ENCODE measurements at regions not wholly inside any gene's neighbourhood (a gene's known extent, or its start where the extent isn't known, plus 50 kb on each side); places are given as distances from the start of the nearest gene placed in this dataset.

DNA sequence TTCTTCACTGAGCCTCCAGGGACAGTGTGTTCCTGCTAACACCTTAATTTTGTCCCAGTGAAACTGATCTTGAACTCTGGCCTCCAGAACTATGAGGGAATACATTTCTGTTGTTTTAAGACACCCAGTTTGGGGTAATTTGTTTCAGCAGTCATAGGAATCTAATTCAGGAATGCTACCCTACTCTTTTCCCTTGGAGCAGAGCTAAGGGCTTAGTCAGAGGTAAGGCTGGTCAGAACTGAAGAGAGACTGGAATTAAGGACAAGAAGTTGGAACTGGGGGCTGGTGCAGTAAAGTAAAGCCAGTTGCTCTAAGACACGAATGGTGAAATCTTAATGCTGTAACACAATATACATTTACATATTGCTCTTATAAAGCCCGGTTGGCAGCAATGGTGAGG lies 809.7 kb downstream of the MAFB start:
- Histone ChIP-seq H3K27me3 (no peaks in the 10 kb centered on the region), H3K36me3 (replicated peaks in 1 of 2; ENCODE audit: insufficient read depth in 1 of 2, low read depth in 2 of 2) (no peaks in the 10 kb centered on the region), H3K4me1 (no peaks in the 10 kb centered on the region), H3K4me3 (no peak overlapping the region), H3K27ac (no peak overlapping the region), H3K9me3 (no peaks in the 10 kb centered on the region)
- intact Hi-C loops (cut with DNase I): loop anchor here (10.0 kb wide), 1 partner anchor 64 kb away; no protein-coding TSS in a partner anchor
- TF ChIP-seq, protein P1, sequence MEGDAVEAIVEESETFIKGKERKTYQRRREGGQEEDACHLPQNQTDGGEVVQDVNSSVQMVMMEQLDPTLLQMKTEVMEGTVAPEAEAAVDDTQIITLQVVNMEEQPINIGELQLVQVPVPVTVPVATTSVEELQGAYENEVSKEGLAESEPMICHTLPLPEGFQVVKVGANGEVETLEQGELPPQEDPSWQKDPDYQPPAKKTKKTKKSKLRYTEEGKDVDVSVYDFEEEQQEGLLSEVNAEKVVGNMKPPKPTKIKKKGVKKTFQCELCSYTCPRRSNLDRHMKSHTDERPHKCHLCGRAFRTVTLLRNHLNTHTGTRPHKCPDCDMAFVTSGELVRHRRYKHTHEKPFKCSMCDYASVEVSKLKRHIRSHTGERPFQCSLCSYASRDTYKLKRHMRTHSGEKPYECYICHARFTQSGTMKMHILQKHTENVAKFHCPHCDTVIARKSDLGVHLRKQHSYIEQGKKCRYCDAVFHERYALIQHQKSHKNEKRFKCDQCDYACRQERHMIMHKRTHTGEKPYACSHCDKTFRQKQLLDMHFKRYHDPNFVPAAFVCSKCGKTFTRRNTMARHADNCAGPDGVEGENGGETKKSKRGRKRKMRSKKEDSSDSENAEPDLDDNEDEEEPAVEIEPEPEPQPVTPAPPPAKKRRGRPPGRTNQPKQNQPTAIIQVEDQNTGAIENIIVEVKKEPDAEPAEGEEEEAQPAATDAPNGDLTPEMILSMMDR (IDR thresholded peaks at IDR 0.05): no peak
- TF ChIP-seq POLR2A (IDR thresholded peaks at IDR 0.05): no peak
- no peak for DNase-seq
- no peak for ATAC-seq
- WGBS, 2 donors: 62 to 63% methylated on average over 2 of the region's 2 CpGs

DNA sequence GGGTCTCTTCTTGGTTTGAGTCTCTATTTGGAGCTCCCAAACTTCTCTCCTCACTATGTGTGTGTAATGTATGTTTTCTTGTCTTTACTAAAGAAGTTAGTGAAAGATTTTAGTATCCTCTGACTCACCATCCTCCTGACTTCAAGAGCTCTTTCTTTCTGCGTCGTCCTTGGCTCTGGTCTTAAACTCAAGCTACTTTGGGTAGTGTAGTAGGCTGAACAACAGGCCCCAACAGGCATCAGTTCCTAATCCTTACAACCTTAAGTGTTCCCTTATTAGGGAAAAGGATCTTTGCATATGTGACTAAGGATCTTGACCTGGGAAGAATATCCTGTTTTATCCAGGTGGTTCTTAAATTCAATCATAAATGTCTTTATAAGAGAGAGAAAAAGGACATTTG lies 810.2 kb downstream of the MAFB start:
- ATAC-seq (no peak), DNase-seq (no peak)
- Histone ChIP-seq H3K4me1 (no peaks in the 10 kb centered on the region), H3K27me3 (no peaks in the 10 kb centered on the region), H3K4me3 (no peak overlapping the region), H3K27ac (no peak overlapping the region), H3K36me3 (replicated peaks in 1 of 2; ENCODE audit: insufficient read depth in 1 of 2, low read depth in 2 of 2) (no peaks in the 10 kb centered on the region), H3K9me3 (no peaks in the 10 kb centered on the region)
- TF ChIP-seq POLR2A (IDR thresholded peaks at IDR 0.05): no peak
- TF ChIP-seq, protein P1 (IDR thresholded peaks at IDR 0.05): no peak
- 46 to 51% methylated on average over 2 of the region's 2 CpGs for WGBS, 2 donors
- intact Hi-C loops (cut with DNase I): loop anchor here (10.0 kb wide), 1 partner anchor 64 kb away; no protein-coding TSS in a partner anchor

GRCh38 chr20:39878320-39878719 lies 810.7 kb downstream of the MAFB start:
- Histone ChIP-seq H3K36me3 (replicated peaks in 1 of 2; ENCODE audit: insufficient read depth in 1 of 2, low read depth in 2 of 2) (no peaks in the 10 kb centered on the region), H3K4me3 (no peak overlapping the region), H3K9me3 (no peaks in the 10 kb centered on the region), H3K4me1 (no peaks in the 10 kb centered on the region), H3K27me3 (no peaks in the 10 kb centered on the region), H3K27ac (no peak overlapping the region)
- 17 to 36% methylated on average over 2 of the region's 2 CpGs for WGBS, 2 donors
- DNase-seq (no peak), ATAC-seq (no peak)
- TF ChIP-seq POLR2A (IDR thresholded peaks at IDR 0.05): no peak
- TF ChIP-seq, protein P1 (IDR thresholded peaks at IDR 0.05): no peak
- intact Hi-C loops (cut with DNase I): loop anchor here (10.0 kb wide), 1 partner anchor 64 kb away; no protein-coding TSS in a partner anchor

DNA sequence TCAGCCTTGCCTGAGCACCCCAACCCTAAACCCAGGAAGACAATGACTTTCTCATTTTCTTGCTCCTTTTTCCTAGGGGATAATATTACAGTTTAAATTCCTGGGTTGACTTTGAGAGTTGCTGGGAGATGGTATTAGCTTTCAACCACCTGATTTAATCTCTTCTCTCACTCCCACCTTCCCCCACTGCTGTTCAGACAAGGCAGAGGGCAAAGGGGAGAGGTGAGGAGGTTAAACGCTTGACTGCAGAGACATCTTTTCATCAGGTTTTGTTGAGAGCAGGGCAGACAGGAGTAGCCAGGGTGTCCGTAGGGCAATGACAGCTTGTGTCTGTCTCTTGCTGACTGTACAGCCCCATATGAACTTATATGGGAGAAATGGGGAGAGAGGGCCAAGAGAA lies 811.2 kb downstream of the MAFB start:
- ATAC-seq (no peak), DNase-seq (no peak)
- TF ChIP-seq, protein P1 (IDR thresholded peaks at IDR 0.05): no peak
- no peak for TF ChIP-seq POLR2A (IDR thresholded peaks at IDR 0.05)

GRCh38 chr20:39876976-39877635 lies 811.9 kb downstream of the MAFB start:
- no peaks in the 10 kb centered on the region for H3K36me3 ChIP-seq (replicated peaks in 1 of 2; ENCODE audit: insufficient read depth in 1 of 2, low read depth in 2 of 2)
- no peaks in the 10 kb centered on the region for H3K27me3 ChIP-seq
- H3K4me3 ChIP-seq: no peak overlapping the region
- no peaks in the 10 kb centered on the region for H3K9me3 ChIP-seq
- DNase-seq (peak in 3 of 4 donors; percentile 25 to 40 (median 36)), ATAC-seq (no peak)
- intact Hi-C loops (cut with DNase I): loop anchor here (10.0 kb wide), 1 partner anchor 62 kb away; no protein-coding TSS in a partner anchor
- no peaks in the 10 kb centered on the region for H3K4me1 ChIP-seq
- TF ChIP-seq, protein P1 (IDR thresholded peaks at IDR 0.05): no peak
- no peak for TF ChIP-seq POLR2A (IDR thresholded peaks at IDR 0.05)
- 24 to 36% methylated on average over 7 to 10 of the region's 10 CpGs for WGBS, 2 donors
- H3K27ac ChIP-seq: no peak overlapping the region

More for the DNA sequence above, 811.2 kb downstream of the MAFB start:
- no peak overlapping the region for H3K4me3 ChIP-seq
- H3K27me3 ChIP-seq: no peaks in the 10 kb centered on the region
- WGBS, 2 donors: 59 to 62% methylated on average over 2 of the region's 2 CpGs
- H3K36me3 ChIP-seq (replicated peaks in 1 of 2; ENCODE audit: insufficient read depth in 1 of 2, low read depth in 2 of 2): no peaks in the 10 kb centered on the region
- H3K27ac ChIP-seq: no peak overlapping the region
- H3K9me3 ChIP-seq: no peaks in the 10 kb centered on the region
- H3K4me1 ChIP-seq: no peaks in the 10 kb centered on the region
- intact Hi-C loops (cut with DNase I): loop anchor here (10.0 kb wide), 1 partner anchor 63 kb away; no protein-coding TSS in a partner anchor

All from body of pancreas (tissue), 4 donors.